Smooth muscle cell (in vitro differentiated cells): ENCODE measurements at regions not wholly inside any gene's neighbourhood (a gene's known extent, or its start where the extent isn't known, plus 50 kb on each side); places are given as distances from the start of the nearest gene placed in this dataset.

Source experiments
- DNase-seq: peaks from one replicate; lab custom pipeline; 2025; ENCODE audit not compliant: unreplicated experiment; lab: John Stamatoyannopoulos, UW
- H2AFZ ChIP-seq: fragments of 200-600 bp; sonication (generic); 2 replicates; pipeline ENCODE4 v1.6.0; 2016; ENCODE audit warnings: antibody characterized with exemption, low read depth, mild to moderate bottlenecking
- H3F3A ChIP-seq: fragments of 200-600 bp; sonication (generic); 2 replicates; pipeline ENCODE4 v1.6.0; 2017; ENCODE audit warnings: antibody characterized with exemption, low read depth
- H3K27ac ChIP-seq: fragments of 200-600 bp; sonication (generic); 2 replicates; pipeline ENCODE4 v1.5.1; 2016; ENCODE audit warnings: low read depth, mild to moderate bottlenecking
- H3K27me3 ChIP-seq: fragments of 200-600 bp; sonication (generic); 2 replicates; pipeline ENCODE4 v1.6.1; 2016; ENCODE audit warnings: low read depth, mild to moderate bottlenecking
- H3K36me3 ChIP-seq: fragments of 200-600 bp; sonication (generic); 2 replicates; pipeline ENCODE4 v1.5.1; 2016; ENCODE audit warnings: low read depth
- H3K4me1 ChIP-seq: fragments of 200-600 bp; sonication (generic); 2 replicates; pipeline ENCODE4 v1.5.1; 2016; ENCODE audit warnings: low read depth
- H3K4me2 ChIP-seq: fragments of 200-600 bp; sonication (generic); 2 replicates; pipeline ENCODE4 v1.6.0; 2016; ENCODE audit warnings: mild to moderate bottlenecking
- H3K4me3 ChIP-seq: fragments of 200-600 bp; sonication (generic); 2 replicates; pipeline ENCODE4 v1.5.1; 2016; ENCODE audit warnings: mild to moderate bottlenecking
- H3K79me2 ChIP-seq: fragments of 200-600 bp; sonication (generic); 2 replicates; pipeline ENCODE4 v1.6.0; 2016; ENCODE audit warnings: low read depth, mild to moderate bottlenecking
- H3K9ac ChIP-seq: fragments of 200-600 bp; sonication (generic); 2 replicates; pipeline ENCODE4 v1.6.0; 2016; ENCODE audit warnings: low read depth
- H3K9me3 ChIP-seq: fragments of 200-600 bp; sonication (generic); replicated peaks from 2 replicates; pipeline ENCODE4 v1.5.1; 2016; ENCODE audit warnings: low read depth
- H4K20me1 ChIP-seq: fragments of 200-600 bp; sonication (generic); 2 replicates; pipeline ENCODE4 v1.6.0; 2016; ENCODE audit warnings: low read depth
- CTCF ChIP-seq: fragments of 200-600 bp; sonication (generic); IDR thresholded peaks from 2 replicates; pipeline ENCODE4 v1.5.1; 2017; ENCODE audit warnings: borderline replicate concordance, mild to moderate bottlenecking, antibody characterized with exemption; ENCODE audit not compliant: insufficient read depth, poor library complexity, severe bottlenecking
- WGBS: methylation state at CpG from one replicate; pipeline ENCODE4 v1.1.7; 2016; ENCODE audit warnings: low lambda C conversion rate; 5-methylcytosine and 5-hydroxymethylcytosine counted together

GRCh38 chr1:50328552-50328951 is 94.7 kb downstream of the DMRTA2 start:
- Histone ChIP-seq H3K27me3 (peaks cover 28% of the 10 kb centered on the region), H3K27ac (no peak overlapping the region), H3K4me1 (peaks cover 3% of the 10 kb centered on the region), H2AFZ (no peak overlapping the region), H3K4me2 (no peak overlapping the region), H3K36me3 (no peaks in the 10 kb centered on the region), H3K4me3 (no peak overlapping the region), H3K9me3 (no peaks in the 10 kb centered on the region), H3K9ac (no peak overlapping the region), H3F3A (no peaks in the 10 kb centered on the region), H4K20me1 (no peaks in the 10 kb centered on the region), H3K79me2 (no peaks in the 10 kb centered on the region)
- no peak for DNase-seq
- whole genome bisulfite sequencing = 28% methylated on average over 4 of the region's 4 CpGs
- no peak for TF ChIP-seq CTCF

- WGBS = 94% methylated on average over 14 of the region's 17 CpGs
- DNase-seq = no peak
- Histone ChIP-seq H4K20me1 (no peaks in the 10 kb centered on the region), H3K79me2 (no peaks in the 10 kb centered on the region), H3K27me3 (peaks cover 4% of the 10 kb centered on the region), H3K4me3 (no peak overlapping the region), H3K36me3 (no peaks in the 10 kb centered on the region), H3K27ac (no peak overlapping the region), H3K4me1 (no peaks in the 10 kb centered on the region), H3F3A (no peaks in the 10 kb centered on the region), H2AFZ (no peak overlapping the region), H3K4me2 (no peak overlapping the region), H3K9ac (no peak overlapping the region), H3K9me3 (no peaks in the 10 kb centered on the region)
- TF ChIP-seq CTCF = no peak
Observed at GRCh38 chr1:50326026-50326425, 97.2 kb downstream of the DMRTA2 start.

- H3K27ac ChIP-seq = no peak overlapping the region
- 44% methylated on average over 2 of the region's 2 CpGs for WGBS
Observed at GRCh38 chr1:50322579-50322978, 100.7 kb downstream of the DMRTA2 start.

More at GRCh38 chr1:50322579-50322978, 100.7 kb downstream of the DMRTA2 start:
- H2AFZ ChIP-seq = no peak overlapping the region
- DNase-seq = no peak
- H3K4me3 ChIP-seq = no peak overlapping the region
- H3K27me3 ChIP-seq = no peaks in the 10 kb centered on the region
- H3K4me2 ChIP-seq = no peak overlapping the region
- no peak overlapping the region for H3K9ac ChIP-seq
- no peaks in the 10 kb centered on the region for H3K9me3 ChIP-seq
- no peaks in the 10 kb centered on the region for H3K4me1 ChIP-seq
- TF ChIP-seq CTCF = no peak
- no peaks in the 10 kb centered on the region for H3F3A ChIP-seq
- no peaks in the 10 kb centered on the region for H3K79me2 ChIP-seq
- no peaks in the 10 kb centered on the region for H3K36me3 ChIP-seq
- no peaks in the 10 kb centered on the region for H4K20me1 ChIP-seq
